OCI-LY7 (cell line): ENCODE measurements at regions not wholly inside any gene's neighbourhood (a gene's known extent, or its start where the extent isn't known, plus 50 kb on each side); places are given as distances from the start of the nearest gene placed in this dataset.

ENCODE experiments used
- BruUV-seq: library from RNA; stranded (reverse); fragments of 400-500 nt; replicated peaks from 2 replicates; lab custom pipeline; 2021; lab: Mats Ljungman, UMichigan
- CTCF ChIA-PET: fragments of 300-600 bp; sonication (Branson Sonifier 250); formaldehyde crosslinking; loops from one replicate; lab custom pipeline; 2022; ENCODE audit warnings: antibody characterized with exemption; ENCODE audit not compliant: unreplicated experiment; lab: Charles Lee
- POLR2A ChIA-PET: fragments of 300-600 bp; sonication (Branson Sonifier 250); formaldehyde crosslinking; loops from one replicate; lab custom pipeline; 2022; ENCODE audit warnings: antibody characterized with exemption; lab: Charles Lee
- DNase-seq: peaks from one replicate; pipeline ENCODE4 v3.0.0-alpha.2; 2015; ENCODE audit warnings: low spot score
- H2AFZ ChIP-seq: fragments of 200-600 bp; sonication (generic), shearing (Covaris generic); 2 replicates; pipeline ENCODE4 v1.6.1; 2014; ENCODE audit warnings: mild to moderate bottlenecking, antibody characterized with exemption, low read length, moderate library complexity
- H3K27ac ChIP-seq: fragments of 200-600 bp; sonication (generic); 2 replicates; pipeline ENCODE4 v1.5.1; 2014; ENCODE audit warnings: mixed run types, low read depth, mild to moderate bottlenecking, moderate library complexity, low read length, inconsistent platforms; ENCODE audit not compliant: poor library complexity, severe bottlenecking
- H3K36me3 ChIP-seq: fragments of 200-600 bp; sonication (generic); 2 replicates; pipeline ENCODE4 v1.6.1; 2014; ENCODE audit warnings: mild to moderate bottlenecking, antibody characterized with exemption, low read length, moderate library complexity, mixed read lengths; ENCODE audit not compliant: insufficient read depth
- H3K4me1 ChIP-seq: fragments of 200-600 bp; sonication (generic); 2 replicates; pipeline ENCODE4 v1.5.1; 2014; ENCODE audit warnings: mild to moderate bottlenecking, low read length; ENCODE audit not compliant: insufficient read depth, poor library complexity, severe bottlenecking
- H3K4me2 ChIP-seq: fragments of 200-600 bp; sonication (generic); 2 replicates; pipeline ENCODE4 v1.6.1; 2014; ENCODE audit warnings: mild to moderate bottlenecking, low read length
- H3K4me3 ChIP-seq: fragments of 200-600 bp; sonication (generic); 2 replicates; pipeline ENCODE4 v1.5.1; 2014; ENCODE audit warnings: mild to moderate bottlenecking, low read depth, low read length; ENCODE audit not compliant: poor library complexity, severe bottlenecking
- H3K79me2 ChIP-seq: fragments of 200-600 bp; sonication (generic); 2 replicates; pipeline ENCODE4 v1.6.1; 2016; ENCODE audit warnings: low read depth, mild to moderate bottlenecking, low read length, moderate library complexity, mixed read lengths; ENCODE audit not compliant: insufficient read depth
- H3K9me2 ChIP-seq: fragments of 200-600 bp; sonication (generic); 2 replicates; pipeline ENCODE4 v1.6.1; 2016; ENCODE audit warnings: mild to moderate bottlenecking, low read length, mixed read lengths; ENCODE audit not compliant: insufficient read depth
- H3K9me3 ChIP-seq: fragments of 200-600 bp; sonication (generic); 2 replicates; pipeline ENCODE4 v1.6.1; 2014; ENCODE audit warnings: mild to moderate bottlenecking, mixed run types, low read length, mixed read lengths
- H4K20me1 ChIP-seq: fragments of 200-600 bp; sonication (generic); 2 replicates; pipeline ENCODE4 v1.6.1; 2014; ENCODE audit warnings: mild to moderate bottlenecking, antibody characterized with exemption, low read length, moderate library complexity, mixed read lengths; ENCODE audit not compliant: insufficient read depth
- CTCF ChIP-seq: fragments of 200-600 bp; sonication (generic); conservative IDR thresholded peaks from 2 replicates; pipeline ENCODE4 v1.5.1; 2014; ENCODE audit warnings: mild to moderate bottlenecking, antibody characterized with exemption, low read length, moderate library complexity, mixed read lengths
- EZH2phosphoT487 ChIP-seq: fragments of 200-600 bp; sonication (generic); IDR thresholded peaks from 2 replicates; pipeline ENCODE4 v1.6.1; 2018; ENCODE audit warnings: low read depth, borderline replicate concordance, mild to moderate bottlenecking, mixed run types, antibody characterized with exemption, low read length, moderate library complexity, mixed read lengths
- intact Hi-C: fragments of 100-400 bp; cut with micrococcal nuclease; formaldehyde crosslinking; loops from one replicate; pipeline ENCODE4 v1.10.0; 2022; ENCODE audit not compliant: unreplicated experiment

GRCh38 chr22:34490886-34491285, 570.6 kb upstream of the LARGE1 start:
- Histone ChIP-seq H2AFZ (no peak overlapping the region), H3K4me3 (no peak overlapping the region), H3K27ac (no peak overlapping the region), H3K79me2 (no peaks in the 10 kb centered on the region), H3K9me3 (no peaks in the 10 kb centered on the region), H3K36me3 (no peaks in the 10 kb centered on the region), H3K9me2 (no peaks in the 10 kb centered on the region), H4K20me1 (no peaks in the 10 kb centered on the region), H3K4me1 (no peaks in the 10 kb centered on the region), H3K4me2 (no peak overlapping the region)
- DNase-seq, result no peak
- intact Hi-C loops, result no loop called here
- POLR2A ChIA-PET, result no interaction called here
- CTCF ChIA-PET, result no interaction called here
- no peak for TF ChIP-seq CTCF
- no peak for TF ChIP-seq EZH2phosphoT487
- BruUV-seq, result no TSS peak

DNA sequence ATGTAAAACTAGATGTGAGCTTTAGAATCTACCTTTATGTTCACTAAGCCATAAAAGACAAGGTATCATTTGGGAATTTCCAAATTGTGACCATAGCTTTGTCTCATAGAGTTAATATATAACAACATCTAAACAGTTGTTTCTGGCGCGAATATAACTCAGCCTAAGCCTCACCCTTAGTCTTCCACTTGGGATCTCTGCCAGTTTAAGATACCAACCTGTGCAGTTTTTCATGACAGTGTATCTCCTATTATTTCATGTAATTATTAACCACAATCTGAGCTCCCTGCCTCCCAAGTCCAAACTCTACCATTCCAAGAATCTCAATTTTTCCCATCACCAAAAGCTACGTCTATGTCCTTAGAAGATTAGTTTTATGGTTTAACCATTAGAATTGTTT, 572.5 kb upstream of the ISX start:
- no peak for TF ChIP-seq EZH2phosphoT487
- no peak for TF ChIP-seq CTCF
- Histone ChIP-seq H3K27ac (no peak overlapping the region), H3K9me3 (no peaks in the 10 kb centered on the region), H3K4me1 (no peaks in the 10 kb centered on the region), H3K36me3 (no peaks in the 10 kb centered on the region), H3K4me3 (no peak overlapping the region), H2AFZ (no peak overlapping the region), H4K20me1 (no peaks in the 10 kb centered on the region), H3K79me2 (no peaks in the 10 kb centered on the region), H3K9me2 (no peaks in the 10 kb centered on the region), H3K4me2 (no peak overlapping the region)
- no peak for DNase-seq
- POLR2A ChIA-PET, result no interaction called here
- intact Hi-C loops, result no loop called here
- CTCF ChIA-PET, result no interaction called here
- BruUV-seq, result no TSS peak

DNA sequence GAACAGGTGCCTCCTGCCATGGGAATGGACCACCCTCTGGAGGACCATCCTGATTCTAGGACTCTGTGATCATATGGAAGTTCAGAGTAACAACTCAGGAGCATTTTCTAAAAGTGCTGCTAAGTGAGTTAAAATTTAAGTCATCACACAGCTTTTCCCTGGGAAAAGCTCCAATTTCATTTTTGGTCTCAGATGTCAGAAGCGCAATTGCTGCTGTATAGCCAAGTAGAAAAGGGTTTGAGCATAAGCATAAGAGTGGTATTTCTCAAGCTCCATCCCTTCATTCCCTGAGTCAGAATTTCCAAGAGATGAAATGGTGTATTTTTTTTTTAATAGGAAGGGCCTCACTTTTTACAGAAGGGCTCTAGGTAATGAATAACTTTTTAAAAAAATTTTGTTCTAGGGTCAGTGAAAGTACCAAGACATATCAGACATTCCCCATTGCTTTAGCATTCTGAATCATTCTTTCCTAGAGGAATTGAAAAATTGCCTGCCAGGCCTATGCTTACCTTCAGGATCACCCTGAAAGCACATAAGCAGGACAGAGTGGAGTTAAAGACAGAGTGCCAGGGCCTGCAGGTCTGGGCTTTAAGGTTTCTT, 564.5 kb upstream of the ISX start:
- H3K79me2 ChIP-seq, result no peaks in the 10 kb centered on the region
- intact Hi-C loops, result no loop called here
- H3K4me2 ChIP-seq, result no peak overlapping the region
- H3K27ac ChIP-seq, result no peak overlapping the region
- no TSS peak for BruUV-seq
- H3K9me2 ChIP-seq, result no peaks in the 10 kb centered on the region; the same call in 1 of the 2 replicates
- no peaks in the 10 kb centered on the region for H4K20me1 ChIP-seq
- DNase-seq, result no peak
- H3K4me3 ChIP-seq, result no peak overlapping the region
- ChIA-PET POLR2A (no interaction called here), CTCF (no interaction called here)
- no peaks in the 10 kb centered on the region for H3K36me3 ChIP-seq
- no peak overlapping the region for H2AFZ ChIP-seq
- no peaks in the 10 kb centered on the region for H3K9me3 ChIP-seq
- TF ChIP-seq EZH2phosphoT487, result no peak
- no peak for TF ChIP-seq CTCF
- H3K4me1 ChIP-seq, result no peaks in the 10 kb centered on the region
